GM19324 (cell line): ENCODE measurements at regions not wholly inside any gene's neighbourhood (a gene's known extent, or its start where the extent isn't known, plus 50 kb on each side); places are given as distances from the start of the nearest gene placed in this dataset.
A peak's percentile ranks its signal among the peaks of the same experiment; 100 is the strongest.

ENCODE experiments used
- ATAC-seq: cut with Tn5 transposase; IDR thresholded peaks from one replicate; pipeline ENCODE4 v1.9.1; 2021; ENCODE audit warnings: mild to moderate bottlenecking, moderate library complexity; ENCODE audit not compliant: unreplicated experiment, low FRiP score

DNA sequence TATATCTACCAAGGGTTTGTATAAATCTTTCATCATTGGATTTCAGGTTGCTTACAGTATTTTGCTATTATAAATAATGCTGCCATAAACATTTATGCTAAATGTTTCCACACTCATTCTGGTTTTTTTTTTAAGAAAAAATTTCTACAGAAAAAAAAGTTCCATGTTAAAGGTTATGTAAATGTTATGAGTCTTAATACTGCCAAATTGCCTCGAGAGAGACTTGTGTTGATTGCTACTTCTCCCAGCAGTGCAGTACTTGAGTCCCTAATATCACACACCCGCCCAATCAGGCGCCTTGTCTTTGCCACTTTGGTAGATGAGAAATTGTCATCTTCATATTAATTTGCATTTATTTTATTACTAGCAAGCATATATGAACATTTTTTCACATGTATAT lies 96.7 kb upstream of the TMEM26 start:
- ATAC-seq: no peak

DNA sequence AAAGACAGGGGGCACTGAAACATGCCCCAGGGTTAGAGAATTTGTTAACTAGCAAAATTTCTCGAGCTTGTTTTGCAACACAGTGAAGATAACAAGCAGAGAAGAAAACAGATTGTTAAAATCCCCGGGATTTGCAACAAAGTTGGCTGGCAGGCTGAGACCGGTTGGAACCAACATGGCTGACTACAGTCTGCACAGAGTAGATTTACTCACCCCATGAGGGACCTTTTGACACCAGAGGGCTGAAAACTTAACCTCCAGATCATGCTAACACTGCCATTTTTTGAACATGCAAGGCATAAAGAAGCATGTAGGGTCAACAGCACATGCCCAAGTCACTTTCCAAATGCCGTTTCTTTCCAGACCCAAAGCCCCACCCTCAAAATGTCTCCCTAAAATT lies 95.2 kb upstream of the TMEM26 start:
- ATAC-seq: no peak

DNA sequence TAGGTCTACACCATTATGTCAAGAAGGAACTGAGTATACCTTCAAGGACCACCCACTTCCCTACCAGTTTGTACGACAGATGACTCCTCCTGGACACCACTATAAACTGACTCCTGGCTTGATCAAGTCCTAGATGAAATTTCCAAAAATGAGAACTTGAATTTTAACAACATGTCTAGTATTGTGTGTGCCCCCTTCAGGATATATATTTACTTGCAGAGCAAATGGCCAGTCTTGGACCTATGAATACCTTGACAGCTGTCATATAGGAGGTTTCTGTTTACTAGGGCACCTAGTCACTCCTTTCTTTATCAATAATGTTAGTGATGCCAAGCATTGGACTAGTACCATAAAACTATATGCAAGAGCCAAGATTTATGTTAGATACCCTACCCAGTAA lies 94.1 kb upstream of the TMEM26 start:
- no peak for ATAC-seq

DNA sequence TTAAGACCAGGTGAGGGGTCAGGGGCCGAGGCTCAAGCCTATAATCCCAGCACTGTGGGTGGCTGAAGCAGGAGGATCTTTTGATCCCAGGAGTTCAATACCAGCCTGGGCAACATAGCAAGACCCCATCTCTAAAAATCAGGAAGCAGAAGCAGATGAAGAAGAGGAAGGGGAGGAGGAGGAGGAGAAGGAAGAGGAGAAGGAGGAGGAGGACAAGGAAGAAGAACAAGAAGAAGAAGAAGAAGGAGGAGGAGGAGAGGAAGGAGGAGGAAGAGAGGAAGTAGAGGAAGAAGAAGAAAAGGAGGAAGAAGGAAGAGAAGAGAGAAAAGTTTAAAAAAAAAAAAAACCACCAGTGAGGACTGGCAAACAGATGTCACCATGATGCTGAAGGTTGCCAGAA lies 92.0 kb upstream of the TMEM26 start:
- no peak for ATAC-seq

DNA sequence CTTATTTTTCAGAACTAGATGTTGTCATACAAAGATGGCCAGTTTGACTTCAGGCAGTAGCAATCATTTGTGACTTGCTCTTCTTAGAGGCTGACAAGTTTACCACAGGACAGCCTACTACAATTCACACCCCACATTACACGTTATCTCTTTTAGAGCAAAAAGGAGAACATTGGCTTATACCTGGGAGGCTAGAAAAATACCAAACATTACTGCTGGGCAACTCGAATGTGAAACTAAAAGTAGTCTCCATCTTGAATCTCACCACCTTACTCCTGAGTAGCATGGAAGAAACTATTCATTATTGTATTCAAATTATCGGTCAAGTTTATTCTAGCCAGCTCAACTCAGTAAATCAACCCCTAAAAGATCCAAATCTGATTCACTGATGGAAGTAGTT lies 90.7 kb upstream of the TMEM26 start:
- ATAC-seq: peak; percentile 58

- ATAC-seq: no peak
Observed at GRCh38 chr10:61542596-61542995, 89.4 kb upstream of the TMEM26 start.

DNA sequence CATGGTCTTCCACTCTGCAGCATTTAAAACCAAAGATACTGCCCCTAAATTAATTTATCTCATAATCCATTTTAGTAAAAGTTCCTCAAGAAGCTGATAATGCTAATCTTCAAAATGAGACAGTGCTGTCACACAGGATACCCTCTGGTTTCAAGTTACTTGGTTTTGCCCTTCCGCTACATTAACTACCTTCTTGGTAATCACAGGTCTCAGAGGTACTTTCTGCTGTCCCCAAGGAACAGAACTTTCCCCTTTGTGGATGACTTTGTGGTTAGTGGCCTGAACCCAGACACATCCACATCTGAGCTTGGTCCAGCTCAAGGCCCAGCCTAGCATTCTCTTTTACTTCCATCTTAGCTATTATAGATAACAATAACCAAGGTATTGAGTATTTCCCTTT lies 88.8 kb upstream of the TMEM26 start:
- ATAC-seq: no peak

- no peak for ATAC-seq
Observed at GRCh38 chr10:61539876-61540275, 86.7 kb upstream of the TMEM26 start.

GRCh38 chr10:61529208-61529607 lies 76.0 kb upstream of the TMEM26 start:
- no peak for ATAC-seq

DNA sequence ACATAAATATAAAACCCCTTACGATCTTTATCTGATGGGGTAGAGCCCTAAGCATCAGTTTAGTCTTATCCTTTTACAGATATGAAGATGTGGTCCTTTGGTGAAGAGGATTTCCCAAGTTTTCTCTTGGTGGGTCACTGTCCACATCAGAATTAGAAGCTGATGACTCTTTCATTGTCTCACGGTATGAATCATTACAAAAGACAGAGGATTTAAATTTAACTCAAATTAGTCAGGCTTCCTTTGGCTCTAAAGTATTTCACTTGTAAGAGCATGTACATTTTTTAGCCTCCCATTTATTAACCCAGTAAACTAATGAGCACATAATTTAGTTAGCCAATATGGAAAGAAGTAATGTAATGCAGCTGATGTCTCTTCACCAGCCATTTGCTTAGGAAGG lies 49.9 kb upstream of the TMEM26 start:
- no peak for ATAC-seq
